Keratinocyte (primary cell): ENCODE measurements at regions not wholly inside any gene's neighbourhood (a gene's known extent, or its start where the extent isn't known, plus 50 kb on each side); places are given as distances from the start of the nearest gene placed in this dataset.
"Not testable (repeated sequence)": the region's sequence is repeated elsewhere in the genome, so short reads cannot be mapped to it uniquely, and the experiment has no call there.

Experiments used
- DNase-seq: peaks from one replicate; pipeline ENCODE4 v3.0.0-alpha.2; 2011; ENCODE audit warnings: low read depth, missing footprints, low spot score
- FAIRE-seq: peaks from 2 replicates; lab custom pipeline; 2011; peaks lifted over from hg19 to GRCh38; lab: Jason Lieb, UNC
- H2AFZ ChIP-seq: 2 replicates; pipeline ENCODE4 v1.6.0; 2012; ENCODE audit warnings: low read length, control low read depth, inconsistent platforms; ENCODE audit not compliant: control insufficient read depth
- H3K27ac ChIP-seq: 2 replicates; pipeline ENCODE4 v1.5.1; 2011; ENCODE audit warnings: low read length; ENCODE audit not compliant: control insufficient read depth, insufficient read depth
- H3K27me3 ChIP-seq: 3 replicates; pipeline ENCODE4 v1.6.0; 2011; ENCODE audit warnings: low read length; ENCODE audit not compliant: control insufficient read depth, insufficient read depth; ENCODE audit errors: extremely low read depth
- H3K36me3 ChIP-seq, 2 experiments: 2 replicates in 1 of 2; 3 replicates in 1 of 2; pipeline ENCODE4 v1.5.1; 2011; ENCODE audit warnings: low read length in 2 of 2, mild to moderate bottlenecking in 1 of 2; ENCODE audit not compliant: control insufficient read depth in 2 of 2, insufficient read depth in 2 of 2; ENCODE audit errors: extremely low read depth in 1 of 2
- H3K4me1 ChIP-seq: 3 replicates; pipeline ENCODE4 v1.5.1; 2011; ENCODE audit warnings: low read length; ENCODE audit not compliant: control insufficient read depth, insufficient read depth; ENCODE audit errors: extremely low read depth
- H3K4me2 ChIP-seq: 3 replicates; pipeline ENCODE4 v1.6.0; 2011; ENCODE audit warnings: low read depth, low read length; ENCODE audit not compliant: control insufficient read depth, insufficient read depth; ENCODE audit errors: extremely low read depth
- H3K4me3 ChIP-seq, 3 experiments: fragments of 200-600 bp in 1 of 3; sonication (generic) in 1 of 3; 2 replicates in 2 of 3; 3 replicates in 1 of 3; pipeline ENCODE4 v1.5.1; 2011 to 2016; ENCODE audit warnings: low read length in 3 of 3, mild to moderate bottlenecking in 3 of 3, control low read depth in 2 of 3, inconsistent platforms in 1 of 3, low read depth in 1 of 3, mixed read lengths in 1 of 3, mixed run types in 1 of 3, moderate library complexity in 1 of 3; ENCODE audit not compliant: control insufficient read depth in 2 of 3, insufficient read depth in 2 of 3; ENCODE audit errors: extremely low read depth in 1 of 3
- H3K79me2 ChIP-seq: 2 replicates; pipeline ENCODE4 v1.6.0; 2012; ENCODE audit warnings: low read length; ENCODE audit not compliant: control insufficient read depth, insufficient read depth
- H3K9ac ChIP-seq: 3 replicates; pipeline ENCODE4 v1.6.0; 2011; ENCODE audit warnings: low read length; ENCODE audit not compliant: control insufficient read depth, insufficient read depth; ENCODE audit errors: extremely low read depth
- H3K9me1 ChIP-seq: 3 replicates; pipeline ENCODE4 v1.6.0; 2011; ENCODE audit warnings: low read length; ENCODE audit not compliant: control insufficient read depth, insufficient read depth; ENCODE audit errors: extremely low read depth
- H3K9me3 ChIP-seq: 2 replicates; pipeline ENCODE4 v1.5.1; 2012; ENCODE audit warnings: low read depth, low read length; ENCODE audit not compliant: control insufficient read depth
- H4K20me1 ChIP-seq: 3 replicates; pipeline ENCODE4 v1.6.0; 2011; ENCODE audit warnings: low read length; ENCODE audit not compliant: control insufficient read depth, insufficient read depth; ENCODE audit errors: extremely low read depth
- EZH2 ChIP-seq: IDR thresholded peaks from one replicate; pipeline ENCODE4 v1.6.1; 2012; ENCODE audit warnings: inconsistent platforms, mild to moderate bottlenecking, low read length, moderate library complexity
- dilution Hi-C: fragments of 300-500 bp; cut with MboI; formaldehyde crosslinking; loops from one replicate; pipeline ENCODE4 v1.7.0; 2020; ENCODE audit warnings: low sequenced_read_pairs; ENCODE audit not compliant: extremely low pct_ligation_motif_present
- TF ChIP-seq, protein P1 (sequence below), 3 experiments: IDR thresholded peaks in 1 of 3; conservative IDR thresholded peaks in 1 of 3; optimal IDR thresholded peaks in 1 of 3; 2 replicates in 2 of 3; 3 replicates in 1 of 3; pipeline versions ENCODE3 to v1.5.1; 2011; ENCODE audit warnings: low read length in 3 of 3, mild to moderate bottlenecking in 3 of 3, moderate library complexity in 2 of 3, control low read depth in 1 of 3, inconsistent platforms in 1 of 3; ENCODE audit not compliant: insufficient read depth in 2 of 3; ENCODE audit errors: extremely low read depth in 1 of 3

DNA sequence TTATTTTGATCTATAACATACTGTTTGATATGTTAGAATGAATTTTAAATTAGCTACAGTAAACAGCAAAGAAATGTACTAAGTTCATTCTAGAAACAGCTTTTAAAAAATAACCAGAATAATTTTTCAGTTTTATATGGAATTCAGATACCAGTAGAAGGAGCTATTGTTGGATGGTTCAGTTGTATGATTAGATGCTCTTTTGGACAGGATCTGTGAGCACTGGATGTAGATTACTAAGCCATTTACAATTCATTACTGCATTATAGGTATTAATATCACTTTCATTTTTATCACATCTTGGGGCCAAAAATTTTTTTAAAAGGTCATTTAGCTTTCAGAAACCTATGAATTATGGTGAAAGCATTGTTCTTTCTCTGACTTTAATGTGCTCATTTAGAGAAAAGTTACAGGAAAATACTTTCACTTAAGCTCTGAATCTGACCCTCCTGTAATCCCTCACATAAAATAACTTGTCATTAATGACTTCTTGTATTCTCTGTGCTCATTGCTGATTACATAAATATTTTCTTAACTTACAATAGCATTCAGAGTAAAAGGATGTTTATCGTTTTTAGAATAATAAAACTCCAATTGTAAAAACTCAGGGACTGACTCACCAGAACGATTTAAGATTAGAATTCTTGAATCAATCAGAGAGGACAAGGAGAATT is 750.2 kb downstream of the SLC4A3 start:
- H3K9me1 ChIP-seq = no peaks in the 10 kb centered on the region
- H3K79me2 ChIP-seq = no peaks in the 10 kb centered on the region
- dilution Hi-C loops = no loop called here
- no peaks in the 10 kb centered on the region for H3K4me1 ChIP-seq
- H3K9me3 ChIP-seq = no peaks in the 10 kb centered on the region
- TF ChIP-seq, protein P1, sequence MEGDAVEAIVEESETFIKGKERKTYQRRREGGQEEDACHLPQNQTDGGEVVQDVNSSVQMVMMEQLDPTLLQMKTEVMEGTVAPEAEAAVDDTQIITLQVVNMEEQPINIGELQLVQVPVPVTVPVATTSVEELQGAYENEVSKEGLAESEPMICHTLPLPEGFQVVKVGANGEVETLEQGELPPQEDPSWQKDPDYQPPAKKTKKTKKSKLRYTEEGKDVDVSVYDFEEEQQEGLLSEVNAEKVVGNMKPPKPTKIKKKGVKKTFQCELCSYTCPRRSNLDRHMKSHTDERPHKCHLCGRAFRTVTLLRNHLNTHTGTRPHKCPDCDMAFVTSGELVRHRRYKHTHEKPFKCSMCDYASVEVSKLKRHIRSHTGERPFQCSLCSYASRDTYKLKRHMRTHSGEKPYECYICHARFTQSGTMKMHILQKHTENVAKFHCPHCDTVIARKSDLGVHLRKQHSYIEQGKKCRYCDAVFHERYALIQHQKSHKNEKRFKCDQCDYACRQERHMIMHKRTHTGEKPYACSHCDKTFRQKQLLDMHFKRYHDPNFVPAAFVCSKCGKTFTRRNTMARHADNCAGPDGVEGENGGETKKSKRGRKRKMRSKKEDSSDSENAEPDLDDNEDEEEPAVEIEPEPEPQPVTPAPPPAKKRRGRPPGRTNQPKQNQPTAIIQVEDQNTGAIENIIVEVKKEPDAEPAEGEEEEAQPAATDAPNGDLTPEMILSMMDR (optimal IDR thresholded peaks at IDR 0.05 in 1 of 3, IDR thresholded peaks at IDR 0.05 in 1 of 3, conservative IDR thresholded peaks at IDR 0.05 in 1 of 3; ENCODE audit: extremely low read depth in 1 of 3, insufficient read depth in 2 of 3, low read length in 3 of 3) = no peak
- TF ChIP-seq EZH2 = no peak
- DNase-seq (no peak), FAIRE-seq (no peak)
- H3K4me2 ChIP-seq = no peak overlapping the region
- H3K9ac ChIP-seq = no peak overlapping the region
- no peak overlapping the region for H3K27ac ChIP-seq
- no peaks in the 10 kb centered on the region for H3K27me3 ChIP-seq
- H4K20me1 ChIP-seq = no peaks in the 10 kb centered on the region
- H2AFZ ChIP-seq = no peak overlapping the region
- H3K4me3 ChIP-seq = no peak overlapping the region
- H3K36me3 ChIP-seq = no peaks in the 10 kb centered on the region

DNA sequence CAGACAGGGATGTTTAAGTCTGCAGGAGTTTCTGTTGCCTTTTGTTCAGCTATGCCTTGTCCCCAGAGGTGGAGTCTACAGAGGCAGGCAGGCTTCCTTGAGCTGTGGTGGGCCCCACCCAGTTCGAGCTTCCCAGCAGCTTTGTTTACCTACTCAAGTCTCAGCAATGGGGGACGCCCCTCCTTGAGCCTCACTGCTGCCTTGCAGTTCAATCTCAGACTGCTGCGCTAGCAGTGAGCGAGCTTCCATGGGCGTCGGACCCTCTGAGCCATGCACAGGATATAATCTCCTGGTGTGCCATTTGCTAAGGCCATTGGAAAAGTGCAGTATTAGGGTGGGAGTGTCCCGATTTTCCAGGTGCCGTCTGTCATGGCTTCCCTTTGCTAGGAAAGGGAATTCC is 760.3 kb downstream of the SLC4A3 start:
- H3K4me2 ChIP-seq, H3K27ac ChIP-seq, H4K20me1 ChIP-seq, H3K4me1 ChIP-seq, H3K4me3 ChIP-seq, H3K9me3 ChIP-seq, DNase-seq, H3K9me1 ChIP-seq, H2AFZ ChIP-seq, H3K79me2 ChIP-seq, H3K27me3 ChIP-seq, FAIRE-seq, dilution Hi-C loops, H3K36me3 ChIP-seq, H3K9ac ChIP-seq: not testable (repeated sequence)

DNA sequence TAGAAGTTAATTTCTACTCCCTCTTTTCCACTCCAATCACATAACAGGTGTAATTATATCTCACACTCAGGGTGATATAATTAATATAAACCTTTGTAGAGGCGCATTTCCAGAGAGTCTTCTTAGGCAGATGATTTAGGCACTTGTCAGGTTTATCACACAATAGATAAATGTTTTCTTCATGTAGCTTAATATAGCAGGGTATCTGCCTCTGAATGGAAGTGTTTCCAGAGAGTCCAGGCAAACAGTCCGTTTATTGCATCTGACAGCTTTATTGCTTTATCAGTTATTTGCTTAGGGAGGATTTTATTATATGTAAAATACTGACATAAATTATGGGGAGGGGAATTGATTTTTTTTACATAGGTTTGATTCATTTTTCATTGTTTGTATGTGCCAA is 766.3 kb downstream of the SLC4A3 start:
- TF ChIP-seq EZH2 = no peak
- TF ChIP-seq, protein P1 (optimal IDR thresholded peaks at IDR 0.05 in 1 of 3, IDR thresholded peaks at IDR 0.05 in 1 of 3, conservative IDR thresholded peaks at IDR 0.05 in 1 of 3; ENCODE audit: extremely low read depth in 1 of 3, insufficient read depth in 2 of 3, low read length in 3 of 3) = no peak
- Histone ChIP-seq H3K9me3 (no peaks in the 10 kb centered on the region), H3K27ac (no peak overlapping the region)

More for the DNA sequence above, 766.3 kb downstream of the SLC4A3 start:
- H3K4me1 ChIP-seq = no peaks in the 10 kb centered on the region
- FAIRE-seq (no peak), DNase-seq (no peak)
- H3K27me3 ChIP-seq = no peaks in the 10 kb centered on the region
- no peak overlapping the region for H2AFZ ChIP-seq
- no peaks in the 10 kb centered on the region for H3K36me3 ChIP-seq
- dilution Hi-C loops = no loop called here
- H4K20me1 ChIP-seq = no peaks in the 10 kb centered on the region
- no peaks in the 10 kb centered on the region for H3K79me2 ChIP-seq
- no peak overlapping the region for H3K4me2 ChIP-seq
- H3K4me3 ChIP-seq = no peak overlapping the region
- H3K9ac ChIP-seq = no peak overlapping the region
- no peaks in the 10 kb centered on the region for H3K9me1 ChIP-seq
